ENCODE measurements at regions not wholly inside any gene's neighbourhood (a gene's known extent, or its start where the extent isn't known, plus 50 kb on each side); places are given as distances from the start of the nearest gene placed in this dataset.
"Not testable (repeated sequence)": the region's sequence is repeated elsewhere in the genome, so short reads cannot be mapped to it uniquely, and the experiment has no call there.

- no peaks in the 10 kb centered on the region for H3K9me3 ChIP-seq (replicated peaks)
- H3K36me3 ChIP-seq: no peaks in the 10 kb centered on the region
- peak overlapping the region; percentile 96 for H3K27ac ChIP-seq
- peak overlapping the region; percentile 34 for H3K4me3 ChIP-seq
- peak; percentile 92 to 95 for DNase-seq
- H3K27me3 ChIP-seq: no peaks in the 10 kb centered on the region
- H3K4me1 ChIP-seq: peaks cover 35% of the 10 kb centered on the region
Measured at GRCh38 chr4:55008166-55009056, 117.0 kb downstream of the KDR start.

GRCh38 chr4:55005910-55006309 lies 119.5 kb downstream of the KDR start:
- Histone ChIP-seq H3K9me3 (replicated peaks) (0 out of 2 replicates have a peak, but pooled peaks cover 4% of the 10 kb centered on the region), H3K4me1 (peaks cover 14% of the 10 kb centered on the region), H3K27ac (no peak overlapping the region), H3K4me3 (no peak overlapping the region), H3K27me3 (no peaks in the 10 kb centered on the region), H3K36me3 (no peaks in the 10 kb centered on the region)
- no peak for DNase-seq

- 0 out of 2 replicates have a peak, but pooled peaks cover 4% of the 10 kb centered on the region for H3K9me3 ChIP-seq (replicated peaks)
- H3K27ac ChIP-seq: no peak overlapping the region
- H3K4me1 ChIP-seq: peaks cover 14% of the 10 kb centered on the region
- H3K36me3 ChIP-seq: no peaks in the 10 kb centered on the region
- no peak overlapping the region for H3K4me3 ChIP-seq
- DNase-seq: peak in 1 of 2 experiments; percentile 45
- no peaks in the 10 kb centered on the region for H3K27me3 ChIP-seq
Measured at GRCh38 chr4:55004831-55005230, 120.6 kb downstream of the KDR start.

- no peak overlapping the region for H3K27ac ChIP-seq
- no peak overlapping the region for H3K4me3 ChIP-seq
- no peaks in the 10 kb centered on the region; the same call in none of the 2 replicates for H3K4me1 ChIP-seq
- no peak for DNase-seq
- no peaks in the 10 kb centered on the region for H3K27me3 ChIP-seq
- no peaks in the 10 kb centered on the region for H3K36me3 ChIP-seq
- 0 out of 2 replicates have a peak, but pooled peaks cover 4% of the 10 kb centered on the region for H3K9me3 ChIP-seq (replicated peaks)
Measured at GRCh38 chr4:55002431-55002830, 123.0 kb downstream of the KDR start.

GRCh38 chr4:55001538-55001937 lies 123.9 kb downstream of the KDR start:
- no peak for DNase-seq
- Histone ChIP-seq H3K27me3 (no peaks in the 10 kb centered on the region), H3K27ac (no peak overlapping the region), H3K36me3 (no peaks in the 10 kb centered on the region), H3K4me1 (no peaks in the 10 kb centered on the region; the same call in 1 of the 2 replicates), H3K9me3 (replicated peaks) (0 out of 2 replicates have a peak, but pooled peaks cover 4% of the 10 kb centered on the region), H3K4me3 (no peak overlapping the region)

- peak in 1 of 2 experiments; percentile 49 for DNase-seq
- no peaks in the 10 kb centered on the region for H3K27me3 ChIP-seq
Measured at GRCh38 chr4:54999003-54999402, 126.4 kb downstream of the KDR start.

GRCh38 chr4:54993473-54994026 lies 131.8 kb downstream of the KDR start:
- not testable (repeated sequence) for H3K4me1 ChIP-seq; H3K27ac ChIP-seq; H3K9me3 ChIP-seq (replicated peaks); DNase-seq; H3K4me3 ChIP-seq; H3K27me3 ChIP-seq; H3K36me3 ChIP-seq

More at GRCh38 chr4:54999003-54999402, 126.4 kb downstream of the KDR start:
- Histone ChIP-seq H3K4me3 (no peak overlapping the region), H3K27ac (no peak overlapping the region), H3K36me3 (no peaks in the 10 kb centered on the region), H3K4me1 (no peaks in the 10 kb centered on the region), H3K9me3 (replicated peaks) (0 out of 2 replicates have a peak, but pooled peaks cover 7% of the 10 kb centered on the region)

GRCh38 chr4:54992266-54992665 lies 133.1 kb downstream of the KDR start:
- Histone ChIP-seq H3K36me3 (no peaks in the 10 kb centered on the region), H3K4me1 (no peaks in the 10 kb centered on the region), H3K4me3 (no peak overlapping the region), H3K27me3 (no peaks in the 10 kb centered on the region), H3K27ac (no peak overlapping the region), H3K9me3 (replicated peaks) (peaks cover 2% of the 10 kb centered on the region; the same call in 1 of the 2 replicates)
- no peak for DNase-seq

GRCh38 chr4:54988655-54989054 lies 136.7 kb downstream of the KDR start:
- no peak overlapping the region for H3K27ac ChIP-seq
- H3K4me1 ChIP-seq: no peaks in the 10 kb centered on the region
- no peaks in the 10 kb centered on the region; the same call in 1 of the 2 replicates for H3K9me3 ChIP-seq (replicated peaks)
- H3K36me3 ChIP-seq: no peaks in the 10 kb centered on the region
- H3K27me3 ChIP-seq: no peaks in the 10 kb centered on the region
- DNase-seq: no peak
- no peak overlapping the region for H3K4me3 ChIP-seq

- no peaks in the 10 kb centered on the region; the same call in 1 of the 2 replicates for H3K9me3 ChIP-seq (replicated peaks)
Measured at GRCh38 chr4:54986095-54986846, 139.1 kb downstream of the KDR start.

GRCh38 chr4:54976682-54977081 lies 148.7 kb downstream of the KDR start:
- no peak overlapping the region for H3K27ac ChIP-seq
- no peaks in the 10 kb centered on the region for H3K36me3 ChIP-seq
- H3K27me3 ChIP-seq: no peaks in the 10 kb centered on the region
- no peaks in the 10 kb centered on the region for H3K4me1 ChIP-seq
- no peaks in the 10 kb centered on the region for H3K9me3 ChIP-seq (replicated peaks)
- no peak for DNase-seq
- no peak overlapping the region for H3K4me3 ChIP-seq

More at GRCh38 chr4:54986095-54986846, 139.1 kb downstream of the KDR start:
- H3K27ac ChIP-seq: no peak overlapping the region
- no peaks in the 10 kb centered on the region for H3K27me3 ChIP-seq
- DNase-seq: no peak
- H3K36me3 ChIP-seq: no peaks in the 10 kb centered on the region
- no peaks in the 10 kb centered on the region for H3K4me1 ChIP-seq
- no peak overlapping the region for H3K4me3 ChIP-seq

GRCh38 chr4:54976031-54976430 lies 149.4 kb downstream of the KDR start:
- H3K4me3 ChIP-seq: no peak overlapping the region
- no peaks in the 10 kb centered on the region for H3K4me1 ChIP-seq
- no peak for DNase-seq
- no peaks in the 10 kb centered on the region for H3K36me3 ChIP-seq
- no peaks in the 10 kb centered on the region for H3K9me3 ChIP-seq (replicated peaks)
- H3K27me3 ChIP-seq: no peaks in the 10 kb centered on the region
- H3K27ac ChIP-seq: no peak overlapping the region

- H3K4me3 ChIP-seq: no peak overlapping the region
- no peak for DNase-seq
- no peaks in the 10 kb centered on the region for H3K27me3 ChIP-seq
- no peaks in the 10 kb centered on the region for H3K9me3 ChIP-seq (replicated peaks)
- H3K27ac ChIP-seq: no peak overlapping the region
- H3K36me3 ChIP-seq: no peaks in the 10 kb centered on the region
- no peaks in the 10 kb centered on the region for H3K4me1 ChIP-seq
Measured at GRCh38 chr4:54973784-54974183, 151.6 kb downstream of the KDR start.

- Histone ChIP-seq H3K9me3 (replicated peaks) (no peaks in the 10 kb centered on the region), H3K27me3 (no peaks in the 10 kb centered on the region), H3K4me1 (no peaks in the 10 kb centered on the region), H3K36me3 (no peaks in the 10 kb centered on the region), H3K27ac (no peak overlapping the region), H3K4me3 (no peak overlapping the region)
- peak; percentile 31 to 74 for DNase-seq
Measured at GRCh38 chr4:54971474-54971950, 153.9 kb downstream of the KDR start.

Measured in SJCRH30 (cell line).